GM12892 (cell line): ENCODE measurements at regions not wholly inside any gene's neighbourhood (a gene's known extent, or its start where the extent isn't known, plus 50 kb on each side); places are given as distances from the start of the nearest gene placed in this dataset.

Source experiments
- DNase-seq: peaks from one replicate; pipeline ENCODE4 v3.0.0; 2011; ENCODE audit not compliant: insufficient read length
- FAIRE-seq: peaks from 2 replicates; lab custom pipeline; 2011; peaks lifted over from hg19 to GRCh38; lab: Jason Lieb, UNC
- POLR2A ChIP-seq: IDR thresholded peaks from 2 replicates; pipeline ENCODE4 v1.6.1; 2011; ENCODE audit warnings: low read depth, low read length, control low read depth
- POLR2AphosphoS5 ChIP-seq: IDR thresholded peaks from 2 replicates; pipeline ENCODE4 v1.6.1; 2011; ENCODE audit warnings: low read depth, low read length, control low read depth
- TAF1 ChIP-seq: IDR thresholded peaks from 2 replicates; pipeline ENCODE4 v1.6.1; 2011; ENCODE audit warnings: low read depth, mild to moderate bottlenecking, control low read depth, low read length, borderline replicate concordance

DNA sequence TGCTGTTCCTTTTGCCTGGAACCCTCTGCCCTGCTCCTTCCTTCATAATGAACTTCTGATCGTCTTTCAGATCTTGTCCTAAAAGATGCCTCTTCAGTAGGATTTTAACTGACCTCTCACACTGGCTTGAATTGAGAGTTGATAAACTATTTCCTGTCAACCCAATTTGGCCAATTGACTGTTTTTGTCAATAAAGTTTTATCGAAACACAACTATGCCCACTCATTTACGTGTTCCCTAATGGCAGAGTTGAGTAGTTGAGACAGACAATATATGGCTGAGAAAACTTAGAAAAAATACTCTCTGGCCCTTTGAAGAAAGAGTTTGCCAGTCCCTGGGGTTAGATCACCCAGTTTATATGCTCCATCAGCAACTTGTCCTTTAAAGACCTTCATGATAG, 171.7 kb upstream of the TBX3 start:
- DNase-seq, result no peak
- TF ChIP-seq POLR2A (no peak), POLR2AphosphoS5 (no peak), TAF1 (no peak)
- FAIRE-seq, result no peak

DNA sequence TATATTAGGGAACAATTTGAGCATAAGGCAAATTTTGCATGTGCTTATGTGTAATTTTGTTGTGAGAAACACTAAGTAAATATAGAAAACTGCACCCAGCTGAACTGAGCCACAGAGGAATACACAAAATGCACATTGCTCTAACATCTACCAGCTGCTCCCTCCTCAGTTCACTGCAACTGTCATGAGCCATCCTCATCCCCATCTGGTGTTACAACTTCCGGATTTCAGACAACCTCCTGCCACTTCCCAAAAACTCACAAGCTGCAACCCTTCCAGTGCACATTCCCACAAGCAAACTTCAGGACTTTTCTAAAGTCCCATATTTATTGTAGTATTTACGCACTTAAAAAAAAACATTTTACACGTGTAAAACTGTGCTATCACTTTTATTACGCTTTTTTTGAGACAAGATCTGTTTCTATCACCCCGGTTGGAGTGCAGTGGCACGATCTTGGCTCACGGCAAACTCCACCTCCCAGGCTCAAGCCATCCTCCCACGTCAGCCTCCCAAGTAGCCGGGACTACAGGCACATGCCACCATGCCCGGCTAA, 169.1 kb upstream of the TBX3 start:
- DNase-seq, result no peak
- no peak for TF ChIP-seq POLR2AphosphoS5
- TF ChIP-seq TAF1, result no peak
- no peak for FAIRE-seq

DNA sequence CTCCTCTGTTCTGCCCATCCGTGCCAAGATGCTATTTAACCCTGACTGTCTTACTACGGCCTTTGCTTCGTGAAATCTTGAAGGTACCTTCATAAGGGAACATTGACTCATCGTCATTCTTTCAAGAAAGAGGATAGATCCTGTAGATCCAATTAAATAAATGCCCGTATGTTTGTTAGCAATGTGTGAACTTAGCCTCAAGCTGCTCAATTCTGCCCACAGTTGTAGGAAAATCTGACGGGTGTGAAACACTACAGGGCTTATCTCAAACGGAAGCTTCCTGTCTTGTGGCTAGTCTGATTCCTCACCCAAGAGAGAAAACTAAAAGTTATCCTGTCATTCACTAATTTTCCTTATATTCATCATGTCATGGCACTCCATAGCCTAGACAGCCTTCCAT, 168.0 kb upstream of the TBX3 start:
- TF ChIP-seq POLR2A, result no peak
- no peak for TF ChIP-seq POLR2AphosphoS5
- TF ChIP-seq TAF1, result no peak
- no peak for DNase-seq
- FAIRE-seq, result no peak

DNA sequence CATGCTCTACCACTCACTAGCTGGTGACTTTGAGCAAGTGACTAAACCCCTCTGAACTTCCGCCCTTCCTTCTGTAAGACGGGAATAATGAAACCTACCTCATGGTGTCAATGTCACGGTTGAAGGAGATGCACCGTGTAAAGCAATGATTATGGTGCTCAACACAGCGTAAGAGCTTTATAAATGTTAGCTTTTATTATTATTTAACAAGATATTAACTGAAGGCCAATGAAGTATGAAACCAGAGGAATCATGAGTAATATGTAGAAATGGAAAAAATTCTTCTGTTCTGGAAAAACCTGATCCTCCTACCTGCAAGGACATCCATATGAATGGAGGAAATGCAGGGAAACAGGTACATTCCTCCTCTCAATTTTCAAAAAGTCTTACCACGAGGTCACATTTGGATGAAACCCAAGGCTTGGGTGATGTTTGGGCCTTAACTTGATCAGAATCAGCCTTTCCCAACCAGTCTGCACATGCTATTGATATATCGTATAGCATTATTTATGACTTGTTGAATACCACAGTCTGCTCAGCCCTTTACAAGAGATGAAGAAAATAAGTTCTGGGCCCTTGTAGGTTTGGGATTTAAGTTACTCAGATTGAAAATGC, 166.8 kb upstream of the TBX3 start:
- FAIRE-seq, result no peak
- DNase-seq, result no peak
- TF ChIP-seq POLR2AphosphoS5, result no peak
- no peak for TF ChIP-seq POLR2A
- no peak for TF ChIP-seq TAF1

DNA sequence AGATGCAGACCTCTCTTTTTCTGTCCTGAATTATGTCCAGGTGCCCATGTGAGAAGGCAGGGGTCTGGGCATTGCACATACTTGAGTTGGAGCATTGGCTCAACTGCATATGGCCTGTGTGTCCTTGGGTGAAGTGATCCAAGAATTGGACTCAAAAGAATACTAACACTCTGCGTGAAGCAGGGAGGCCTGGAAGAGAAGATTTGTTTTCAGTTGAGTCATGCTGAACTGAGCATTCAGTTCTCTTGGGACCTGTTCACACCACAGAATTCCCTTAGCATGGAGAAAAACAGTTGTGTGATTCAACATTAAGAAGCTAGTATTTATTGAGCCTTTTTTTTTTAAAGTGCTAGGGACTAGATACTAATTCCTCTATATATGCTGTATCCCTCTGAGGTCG, 164.7 kb upstream of the TBX3 start:
- no peak for FAIRE-seq
- TF ChIP-seq POLR2A (no peak), POLR2AphosphoS5 (no peak), TAF1 (no peak)
- no peak for DNase-seq

DNA sequence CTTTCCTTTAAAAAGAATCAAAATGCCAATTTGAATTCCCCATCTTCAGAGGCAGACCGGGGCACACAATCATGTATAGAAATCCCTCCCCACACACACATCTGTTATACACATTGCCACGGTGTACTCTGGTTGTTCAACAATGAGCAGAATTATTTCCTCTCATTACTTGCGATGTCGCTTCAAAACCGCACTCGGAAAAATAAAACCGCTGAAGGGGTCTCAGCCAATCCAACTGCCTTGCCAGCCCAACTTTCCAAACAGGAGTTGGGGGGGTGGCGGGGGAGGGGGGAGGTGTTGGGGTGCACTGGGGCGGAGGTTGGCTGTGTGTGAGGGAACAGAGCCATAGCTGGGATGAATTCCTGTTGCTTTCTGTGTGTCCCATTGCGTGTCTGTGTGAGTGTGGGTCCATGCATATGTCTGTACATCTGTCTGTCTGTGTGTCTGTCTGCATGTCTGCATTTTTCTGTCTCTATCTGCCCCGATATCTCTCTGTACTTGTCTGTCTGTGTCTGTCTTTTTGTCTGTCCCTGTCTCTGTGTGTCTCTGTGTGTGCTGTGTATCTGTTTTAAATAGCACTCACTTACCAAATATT, 163.6 kb upstream of the TBX3 start:
- DNase-seq, result no peak
- no peak for TF ChIP-seq POLR2A
- TF ChIP-seq POLR2AphosphoS5, result no peak
- no peak for TF ChIP-seq TAF1
- no peak for FAIRE-seq

DNA sequence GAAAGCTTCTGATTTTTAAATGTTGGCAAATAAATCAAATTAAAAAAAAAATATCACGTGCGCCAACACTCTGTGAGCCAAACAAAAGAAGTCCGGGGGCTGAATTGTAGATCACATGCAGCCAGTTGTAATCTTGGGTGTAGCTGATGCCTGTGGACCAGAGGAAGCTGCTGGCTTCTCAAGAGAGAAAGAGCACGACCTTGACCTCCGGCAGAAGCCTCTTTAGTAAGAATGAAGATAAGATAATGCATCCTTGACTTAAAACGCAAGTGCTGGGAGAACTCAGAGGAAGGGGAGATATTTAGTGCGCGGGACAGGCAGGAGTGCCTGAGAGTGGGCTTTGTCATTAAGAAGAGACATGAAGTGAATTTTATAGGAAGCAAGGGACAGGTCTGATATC, 162.8 kb upstream of the TBX3 start:
- FAIRE-seq (no peak), DNase-seq (no peak)
- TF ChIP-seq POLR2AphosphoS5 (no peak), TAF1 (no peak), POLR2A (no peak)

DNA sequence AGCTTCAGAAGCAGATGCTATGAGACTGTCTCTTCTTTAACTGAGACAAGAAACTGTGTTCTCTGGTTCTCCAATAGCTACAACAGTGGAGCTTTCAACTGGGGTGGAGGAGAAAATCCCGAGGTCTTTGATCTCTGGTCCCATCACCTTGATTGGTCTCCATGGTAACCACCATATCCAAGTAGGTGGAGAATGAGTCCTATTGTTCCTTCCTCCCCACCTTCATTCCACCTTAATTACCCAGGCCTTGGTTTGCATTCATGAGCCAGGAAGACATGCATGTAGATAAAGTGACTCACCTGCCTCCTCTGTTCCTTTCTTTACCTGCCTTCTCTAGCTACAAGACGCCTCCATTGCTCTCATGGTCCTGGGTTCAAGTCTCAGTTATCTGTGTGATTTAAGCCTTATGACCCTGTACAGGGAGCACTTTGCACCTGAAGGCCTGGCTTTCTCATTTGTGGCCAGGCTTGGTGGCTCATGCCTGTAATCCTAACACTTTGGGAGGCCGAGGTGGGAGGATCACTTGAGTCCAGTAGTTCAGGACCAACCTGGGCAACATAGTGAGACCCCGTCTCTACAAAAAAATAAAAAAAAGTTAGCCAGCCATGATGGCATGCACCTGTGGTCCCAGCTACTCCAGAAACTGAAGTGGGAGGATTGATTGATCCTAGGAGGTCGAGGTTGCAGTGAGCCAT, 157.7 kb upstream of the TBX3 start:
- no peak for DNase-seq
- TF ChIP-seq POLR2A (no peak), TAF1 (no peak), POLR2AphosphoS5 (no peak)
- FAIRE-seq, result no peak

DNA sequence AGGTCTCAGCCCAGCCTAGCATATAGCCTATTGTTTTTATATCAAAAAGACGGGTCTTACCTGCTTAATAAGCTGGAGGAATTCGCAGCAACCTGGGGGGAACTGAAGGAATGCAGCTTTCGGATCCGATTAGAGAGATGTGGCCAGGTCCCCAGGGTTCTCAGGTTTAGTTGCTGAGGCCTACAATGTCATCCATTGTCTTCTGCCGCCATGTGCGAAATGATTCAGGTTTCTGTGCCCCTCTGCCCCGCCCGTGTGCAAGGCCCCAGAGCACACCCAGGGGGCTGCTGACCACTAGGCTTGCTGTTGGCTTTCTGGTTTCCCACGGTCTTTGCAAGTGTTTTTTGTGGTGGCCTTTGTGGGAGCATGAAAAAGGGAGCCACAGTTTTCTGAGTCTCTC, 154.5 kb upstream of the TBX3 start:
- no peak for DNase-seq
- TF ChIP-seq POLR2A, result no peak
- no peak for TF ChIP-seq TAF1
- TF ChIP-seq POLR2AphosphoS5, result no peak
- no peak for FAIRE-seq

DNA sequence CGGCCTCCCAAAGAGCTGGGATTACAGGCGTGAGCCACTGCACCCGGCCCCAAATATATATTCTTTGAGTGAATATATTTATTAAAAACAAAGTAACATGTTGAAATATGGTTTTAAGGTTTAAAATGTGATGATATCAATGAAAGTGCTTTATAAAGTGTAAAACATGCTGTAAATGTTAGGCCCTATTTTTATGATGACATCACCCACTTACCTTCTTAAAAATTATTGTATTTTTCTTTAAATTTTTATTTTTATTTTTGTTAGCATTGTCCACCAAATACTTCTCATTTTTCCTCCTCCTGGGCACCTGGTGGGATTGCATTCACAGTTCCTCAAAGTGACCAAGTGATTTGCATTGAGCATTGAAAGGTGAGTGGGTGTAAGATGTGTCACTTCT, 152.6 kb upstream of the TBX3 start:
- TF ChIP-seq POLR2A (no peak), TAF1 (no peak), POLR2AphosphoS5 (no peak)
- DNase-seq (no peak), FAIRE-seq (no peak)

DNA sequence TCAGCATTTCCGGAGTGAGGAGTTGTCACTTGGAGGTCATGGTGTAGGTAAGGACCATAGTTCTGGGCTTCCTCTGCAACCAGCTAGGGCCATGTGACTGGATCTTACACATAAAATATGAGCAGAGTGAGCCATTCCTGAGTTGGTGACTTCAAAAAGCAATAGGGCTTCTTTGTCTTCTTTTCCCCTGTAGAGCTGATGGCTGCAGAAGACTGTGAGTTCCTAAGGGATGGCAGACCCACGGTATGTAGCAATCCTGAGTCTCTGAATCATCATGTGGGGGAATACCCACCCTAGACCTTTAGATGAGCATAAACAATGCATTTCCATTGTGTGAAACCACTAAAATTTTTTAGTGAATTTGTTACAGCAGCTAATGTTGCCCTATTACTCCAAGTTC, 151.1 kb upstream of the TBX3 start:
- FAIRE-seq, result no peak
- TF ChIP-seq POLR2A (no peak), POLR2AphosphoS5 (no peak), TAF1 (no peak)
- no peak for DNase-seq
